HUDEP-2 (cell line): ENCODE measurements at regions not wholly inside any gene's neighbourhood (a gene's known extent, or its start where the extent isn't known, plus 50 kb on each side); places are given as distances from the start of the nearest gene placed in this dataset.

Source experiments
- DNase-seq, 76 experiments: peaks; one replicate each; lab custom pipeline; 2025; ENCODE audit not compliant: unreplicated experiment in 76 of 76; lab: John Stamatoyannopoulos, UW

DNA sequence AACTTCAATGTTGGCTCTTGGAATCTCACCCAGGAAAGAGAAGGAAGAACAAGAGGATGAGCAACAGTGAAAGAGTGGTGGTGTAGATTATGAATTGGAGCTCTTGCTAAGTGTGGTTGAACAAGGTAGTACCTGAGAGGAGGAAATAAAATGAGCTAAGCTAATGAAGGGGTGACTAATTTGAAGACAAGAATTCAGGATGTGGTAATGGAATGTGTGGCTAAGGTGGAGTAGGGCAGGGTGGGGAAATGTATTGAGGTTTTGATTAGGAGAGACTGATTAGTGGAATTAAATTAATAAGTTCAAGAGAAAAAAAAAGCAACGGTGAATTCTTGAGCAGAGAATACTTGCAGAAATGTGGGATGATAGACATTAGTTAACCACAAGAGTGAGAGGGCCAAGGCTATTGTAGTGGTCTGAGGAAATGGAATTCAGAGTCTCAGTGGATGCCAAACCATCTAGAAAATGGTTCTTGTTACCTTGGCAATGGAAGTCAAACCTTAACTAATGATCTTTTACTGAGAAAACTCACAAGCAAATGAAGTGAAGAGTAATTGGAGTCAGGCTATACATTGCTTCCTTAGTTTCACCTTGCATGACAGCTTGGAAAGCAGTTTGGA, 648.3 kb upstream of the ZNF608 start:
- no peak for DNase-seq

DNA sequence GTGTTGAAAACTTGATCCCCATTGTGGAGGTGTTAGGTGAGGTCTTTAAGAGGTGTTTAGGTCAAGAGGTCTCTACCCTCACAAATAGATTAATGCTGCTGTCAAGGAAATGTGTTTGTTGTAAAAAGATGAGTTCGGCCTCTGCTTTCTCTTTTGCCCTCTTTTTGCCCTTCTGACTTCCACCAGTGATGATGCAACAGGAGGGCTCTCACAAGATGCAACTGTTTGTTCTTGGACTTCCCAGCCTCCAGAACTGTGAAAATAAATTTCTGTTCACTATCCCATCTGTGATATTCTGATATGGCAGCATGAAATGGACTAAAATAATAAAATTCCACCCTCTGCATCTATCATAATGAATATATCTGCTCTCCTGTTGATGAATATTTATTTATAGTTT, 650.0 kb upstream of the ZNF608 start:
- no peak for DNase-seq

DNA sequence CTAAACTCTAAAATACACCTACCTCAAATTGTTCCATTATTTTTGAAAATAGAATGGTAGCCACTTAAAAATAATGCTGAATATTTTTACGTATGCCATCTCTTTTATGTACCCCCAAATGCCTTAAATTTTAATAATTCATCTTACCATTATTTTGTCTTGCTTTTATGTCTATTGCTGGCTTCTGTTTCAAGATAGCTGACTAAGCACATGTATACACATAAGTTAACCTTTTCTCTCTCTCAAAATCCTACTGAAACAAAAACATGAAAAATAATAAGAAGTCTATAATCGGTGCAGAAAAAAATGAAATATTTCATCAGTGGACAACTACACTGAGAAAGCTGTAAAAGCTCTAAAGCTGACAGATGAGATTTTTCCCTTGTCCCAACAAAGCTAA, 652.0 kb upstream of the ZNF608 start:
- no peak for DNase-seq

DNA sequence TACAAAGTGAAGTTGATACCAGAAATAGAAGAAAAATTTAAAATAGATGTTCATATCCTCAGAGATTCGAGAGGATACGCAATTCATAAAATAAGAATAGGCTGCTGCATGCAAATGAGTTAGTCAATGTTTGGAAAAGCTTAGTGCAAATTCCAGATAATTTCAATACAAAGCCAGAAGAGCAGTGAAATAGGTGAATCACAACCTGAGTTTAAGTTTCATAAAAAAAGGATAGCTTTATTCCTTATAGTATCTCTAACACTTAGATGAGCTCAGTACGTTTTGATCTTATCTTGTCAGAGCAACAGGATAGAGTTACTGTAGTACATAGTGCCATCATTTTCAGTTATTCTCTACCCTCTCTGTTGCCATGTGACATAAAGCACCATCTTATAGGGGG, 653.4 kb upstream of the ZNF608 start:
- DNase-seq = no peak

DNA sequence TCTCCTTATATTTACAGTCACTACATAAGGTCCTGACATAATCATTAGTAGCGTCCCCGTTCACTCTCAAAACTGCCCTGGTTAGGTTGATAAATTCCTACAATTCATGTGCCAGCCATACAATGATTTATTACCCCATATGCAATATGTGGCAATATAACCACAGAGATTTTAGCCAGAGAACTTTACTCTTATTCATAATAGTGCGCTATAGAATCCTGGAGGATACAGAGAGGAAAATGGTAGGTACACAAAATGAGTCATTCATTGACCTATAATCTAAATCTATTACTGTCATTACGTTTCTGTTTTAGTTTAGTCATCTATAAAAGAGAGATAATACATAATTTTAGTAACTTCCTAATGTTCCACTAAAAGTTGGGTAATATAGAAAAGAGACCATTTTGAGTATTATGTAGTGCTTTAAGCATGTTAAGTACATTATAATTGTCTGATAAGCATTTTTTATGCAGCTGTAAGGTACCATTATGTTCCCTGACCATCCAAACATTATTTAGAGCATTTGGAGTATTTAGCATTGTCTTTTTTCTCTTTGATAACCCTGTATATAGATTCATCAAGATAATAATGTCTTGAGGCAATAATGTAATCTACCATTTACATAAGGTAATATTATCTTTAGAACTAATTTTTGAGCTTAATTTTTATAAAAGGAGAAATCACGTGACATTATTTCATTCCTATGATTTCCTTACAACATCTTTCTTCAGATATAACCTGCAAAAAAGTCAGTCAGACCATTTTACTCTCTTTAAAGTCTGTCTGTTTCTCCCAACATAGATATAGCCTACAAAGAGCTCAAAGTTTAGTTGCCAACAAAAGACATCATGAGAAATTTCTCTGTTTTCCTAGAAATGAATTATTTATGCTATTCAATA, 655.5 kb upstream of the ZNF608 start:
- no peak for DNase-seq

DNA sequence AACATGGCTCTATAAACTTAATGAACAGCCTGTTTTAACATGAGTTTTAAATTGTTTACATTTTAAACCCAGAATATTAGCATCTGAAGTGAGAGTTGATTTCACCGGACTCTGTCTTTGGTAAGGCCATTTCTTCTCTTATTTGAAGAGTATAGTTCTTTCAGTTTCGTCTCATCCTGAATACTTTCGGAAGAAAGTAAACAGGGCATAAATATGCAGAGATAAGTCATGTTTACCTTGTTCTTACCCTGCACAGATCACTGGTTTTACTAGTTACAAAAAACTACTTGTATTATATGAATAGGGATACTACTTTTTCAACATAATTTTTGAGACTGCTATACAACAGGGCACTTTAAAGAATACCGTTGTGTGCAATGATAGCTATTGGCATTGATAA, 656.3 kb upstream of the ZNF608 start:
- DNase-seq = no peak

DNA sequence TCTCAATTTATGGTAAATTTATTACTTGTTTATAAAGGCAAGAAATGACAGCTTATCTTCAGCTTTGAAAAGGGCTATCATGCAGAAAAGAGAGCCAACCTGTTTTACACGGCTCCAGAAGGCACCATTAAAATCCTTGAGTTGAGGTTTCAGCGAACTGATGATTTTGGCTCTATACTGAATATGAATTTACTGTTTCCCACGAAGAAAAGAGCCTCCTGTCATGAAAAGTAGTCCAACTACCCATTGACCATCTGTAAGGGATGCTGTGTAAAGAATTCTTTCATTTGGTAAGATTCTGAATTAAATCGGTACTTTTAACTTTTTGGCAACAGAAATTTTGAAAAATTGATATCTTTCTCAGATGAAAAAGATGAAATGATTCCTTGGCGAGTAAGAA, 657.6 kb upstream of the ZNF608 start:
- no peak for DNase-seq

DNA sequence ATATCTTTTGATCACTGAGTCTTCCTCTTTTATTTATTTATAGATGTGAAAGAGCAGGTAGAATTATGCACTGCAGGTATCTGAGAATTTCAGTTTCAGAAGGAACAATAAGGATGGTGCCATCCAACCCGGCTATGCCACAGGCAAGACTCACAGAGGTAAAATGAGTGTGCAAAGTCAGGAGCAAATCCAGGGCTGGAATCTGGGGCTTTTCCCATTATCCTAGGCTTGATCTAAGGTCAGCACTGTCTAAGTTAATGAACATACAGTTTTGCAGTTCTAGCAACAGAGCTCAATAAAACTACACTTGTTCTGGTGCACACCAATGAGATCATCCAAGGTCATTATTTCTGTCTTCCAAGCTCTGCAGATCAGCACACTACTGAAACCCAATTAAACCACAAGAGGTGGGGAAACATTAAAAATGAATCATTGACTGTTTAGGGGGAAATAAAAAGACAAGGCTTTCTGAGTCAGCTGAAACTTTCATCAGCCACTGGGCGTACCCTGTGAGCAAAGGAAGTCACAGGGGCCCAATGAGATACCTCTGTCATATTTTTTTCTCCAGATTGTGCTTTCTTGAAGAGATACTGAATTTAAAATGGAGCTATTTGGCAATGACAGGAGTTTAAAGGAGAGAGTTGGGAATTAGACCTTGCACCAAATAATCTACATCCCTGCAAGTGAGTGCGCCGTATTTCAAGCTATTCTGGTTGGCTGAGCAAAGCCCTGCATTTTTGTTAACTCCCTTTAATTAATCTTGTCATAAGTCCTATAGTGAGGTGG, 662.2 kb upstream of the ZNF608 start:
- DNase-seq = no peak

DNA sequence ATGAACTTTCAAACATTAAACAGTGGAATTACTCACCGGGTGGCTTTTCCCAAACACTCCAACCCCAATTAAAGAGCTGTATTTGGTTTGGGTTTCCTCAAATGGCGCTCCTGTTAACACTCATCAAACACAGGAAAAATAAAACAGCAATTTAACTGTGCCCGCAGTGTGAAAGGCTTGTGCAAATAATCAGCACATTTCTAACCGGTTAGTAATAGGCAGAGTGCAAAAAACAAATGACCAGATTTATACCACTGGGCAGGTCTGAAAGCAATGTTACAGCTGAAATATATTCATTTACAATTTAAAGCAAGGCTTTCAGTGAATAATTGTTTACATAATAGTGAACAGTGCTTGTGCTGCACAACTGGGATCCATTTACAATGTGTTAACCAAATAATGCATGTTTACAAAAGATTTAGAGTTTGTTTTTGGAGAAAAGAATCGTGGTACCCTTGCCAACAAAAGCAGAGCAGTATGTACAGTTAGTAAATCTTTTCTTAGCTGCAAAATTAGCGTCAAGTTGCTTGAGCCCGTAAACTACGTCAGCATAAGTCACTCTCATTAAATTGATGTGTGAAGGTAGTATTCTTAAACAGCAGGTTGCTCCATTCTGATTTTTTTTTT, 662.9 kb upstream of the ZNF608 start:
- DNase-seq = no peak

DNA sequence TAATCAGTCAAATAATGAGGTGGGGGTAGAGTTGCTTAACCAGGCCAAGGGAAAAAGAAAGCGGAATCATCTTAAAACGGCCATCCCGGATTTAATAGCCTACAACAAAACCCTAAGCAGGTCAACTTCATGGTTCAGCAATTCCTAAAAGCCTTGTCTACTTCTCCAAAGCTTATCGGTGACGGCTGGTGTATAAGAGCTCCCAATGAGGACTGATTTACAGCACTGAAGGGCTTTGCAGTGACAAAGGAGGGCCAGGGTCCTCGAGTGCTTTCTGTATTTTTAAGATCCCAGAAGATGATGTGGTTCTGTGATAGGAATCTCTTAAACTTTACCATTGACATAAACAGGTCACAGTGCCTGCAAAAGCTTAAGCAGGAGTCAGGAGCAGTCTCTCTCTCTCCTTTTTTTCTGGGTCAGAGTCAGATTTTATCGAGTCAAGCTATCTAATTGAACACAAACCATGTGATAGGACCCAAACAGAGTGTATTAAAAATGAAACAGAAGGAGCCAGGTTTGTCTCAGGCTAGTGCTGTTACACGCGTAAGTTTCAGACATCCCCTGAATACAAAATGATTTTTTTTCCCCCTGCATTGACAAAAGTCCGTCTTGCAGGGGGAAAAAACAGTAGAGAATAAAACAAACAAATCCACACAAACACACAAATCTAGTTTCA, 663.6 kb upstream of the ZNF608 start:
- DNase-seq = no peak

DNA sequence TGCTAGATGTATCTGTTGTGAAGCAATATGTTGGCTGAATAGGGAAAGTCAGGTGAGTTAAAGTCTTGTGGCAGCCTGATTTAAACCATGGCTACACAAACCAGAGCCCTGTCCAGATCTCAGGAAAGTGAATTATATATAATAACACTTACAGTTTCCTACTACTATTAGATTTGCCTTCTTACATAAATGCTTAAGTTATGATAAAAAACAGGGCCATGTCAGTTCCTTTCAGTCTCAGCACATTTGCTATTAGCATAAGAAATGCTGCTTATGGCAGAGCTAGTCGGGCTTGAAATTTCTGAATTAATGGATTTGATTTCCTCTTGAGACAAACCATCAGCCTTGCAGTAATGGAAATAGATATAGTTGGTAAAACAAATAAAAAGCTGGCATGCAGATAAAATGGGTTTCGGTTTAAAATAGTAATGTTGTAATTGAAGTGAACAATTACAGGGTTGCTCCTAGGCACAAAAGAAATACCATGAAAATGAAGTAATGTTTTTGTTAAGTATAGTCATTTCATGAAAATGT, 664.2 kb upstream of the ZNF608 start:
- DNase-seq = no peak

DNA sequence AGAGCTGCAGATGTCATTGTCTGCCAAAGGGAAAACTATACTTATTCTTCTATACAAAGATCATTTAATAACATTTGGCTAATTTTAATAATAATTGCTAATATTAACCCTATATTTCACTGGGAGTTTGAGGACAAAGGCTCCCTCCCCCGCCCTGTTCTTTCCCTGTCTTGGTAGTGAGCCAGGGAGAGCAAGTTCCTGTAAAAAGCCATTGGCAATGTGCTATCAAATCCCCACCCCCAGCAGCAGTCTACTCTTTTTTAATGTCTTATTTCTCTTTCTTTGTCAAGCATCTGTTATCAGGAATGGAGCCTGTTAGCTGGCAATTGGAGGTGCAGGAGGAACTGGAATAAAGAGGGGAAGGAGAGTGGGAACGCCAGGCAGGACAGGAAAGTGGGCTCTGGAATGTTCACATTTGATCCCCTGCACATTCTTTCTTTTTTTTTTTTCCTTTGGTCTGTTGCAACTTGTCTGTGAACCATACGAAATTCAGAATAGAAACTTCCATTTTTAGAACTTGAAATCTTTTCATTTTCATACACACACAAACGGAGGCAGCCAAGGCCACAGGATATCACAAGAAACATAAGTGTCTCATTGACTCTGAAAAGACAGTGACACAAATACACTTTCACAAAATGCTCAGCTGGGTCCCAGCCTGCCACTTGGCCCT, 664.8 kb upstream of the ZNF608 start:
- DNase-seq = no peak

DNA sequence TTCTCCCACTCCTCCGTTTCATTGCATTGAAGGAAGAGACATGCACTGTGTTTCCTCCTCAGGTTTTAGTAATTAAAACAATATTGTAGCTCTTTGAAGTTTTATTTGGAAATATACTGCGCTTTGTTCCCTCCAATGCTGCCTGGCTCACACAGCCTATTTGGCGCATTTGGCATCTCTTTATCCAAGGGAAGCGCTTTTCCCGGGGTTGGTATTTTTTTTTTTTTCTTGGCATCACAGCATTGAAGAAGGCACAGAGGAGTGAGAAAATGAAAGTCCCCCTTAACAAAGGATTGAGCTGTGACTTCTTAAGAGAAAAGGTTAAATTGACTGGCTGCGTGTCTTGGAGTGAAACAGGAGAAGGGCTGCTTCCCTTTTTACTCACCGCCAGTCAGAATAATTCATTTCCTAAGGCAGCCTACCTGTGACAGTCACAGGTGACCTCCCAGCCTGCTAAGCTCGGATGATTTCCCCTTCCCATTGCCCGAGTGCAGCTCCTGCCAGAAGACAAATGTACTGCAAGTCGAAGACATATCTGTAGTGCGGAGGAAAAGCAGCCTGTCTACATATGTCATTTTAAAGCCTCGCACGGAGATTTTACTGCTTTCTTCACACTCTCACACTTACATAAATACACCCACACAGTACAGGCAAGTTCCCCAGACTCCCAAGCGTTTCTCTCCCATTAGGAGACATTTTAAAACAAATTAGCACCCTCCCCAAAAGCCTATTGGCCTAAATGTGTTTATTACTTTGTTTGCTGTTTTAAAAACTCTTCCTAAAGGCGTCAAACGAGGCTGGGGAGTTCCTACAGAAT, 665.5 kb upstream of the ZNF608 start:
- DNase-seq = no peak

DNA sequence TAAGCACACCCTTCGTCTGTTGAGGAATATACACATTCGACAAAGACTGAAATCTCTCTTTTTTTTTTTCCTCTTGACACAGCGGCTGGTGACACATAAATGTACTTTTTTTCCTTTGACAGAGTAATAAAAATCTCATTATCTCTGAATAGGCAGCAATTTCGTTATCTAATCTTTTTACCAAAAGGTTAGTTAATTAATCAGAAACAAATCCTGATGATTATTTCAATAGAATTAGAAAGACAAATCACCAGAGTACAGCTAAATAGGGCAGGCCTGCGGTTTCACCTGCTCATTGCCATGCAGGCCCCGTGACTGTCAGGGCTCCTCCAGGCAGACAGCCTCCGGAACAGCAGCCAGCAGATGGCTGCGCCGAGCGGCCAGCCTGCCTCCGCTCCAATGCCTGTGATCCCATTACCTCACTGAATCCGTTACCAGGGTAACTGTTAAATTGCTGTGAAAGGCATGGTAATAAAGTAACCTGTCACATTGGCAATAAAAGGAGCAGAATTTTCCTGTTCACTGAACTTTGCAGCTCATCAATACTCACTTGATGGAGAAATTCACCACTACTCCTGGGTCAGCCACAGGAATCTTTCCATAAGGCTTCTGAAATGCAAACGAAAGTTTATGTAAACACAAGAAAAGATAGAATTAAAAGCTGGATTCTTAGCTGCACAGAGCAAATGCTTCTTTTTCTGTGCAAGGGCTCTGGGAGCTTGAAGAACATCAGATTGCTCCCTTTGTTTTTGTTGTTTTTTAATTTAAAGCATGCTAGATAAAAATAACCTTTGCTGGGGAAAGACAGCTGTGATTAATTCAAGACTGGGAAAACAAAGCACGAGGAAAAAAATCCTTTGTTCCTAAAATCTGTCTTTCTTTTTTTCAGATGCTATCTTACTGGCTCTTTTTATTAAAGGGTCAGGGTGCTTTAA, 666.4 kb upstream of the ZNF608 start:
- no peak for DNase-seq

DNA sequence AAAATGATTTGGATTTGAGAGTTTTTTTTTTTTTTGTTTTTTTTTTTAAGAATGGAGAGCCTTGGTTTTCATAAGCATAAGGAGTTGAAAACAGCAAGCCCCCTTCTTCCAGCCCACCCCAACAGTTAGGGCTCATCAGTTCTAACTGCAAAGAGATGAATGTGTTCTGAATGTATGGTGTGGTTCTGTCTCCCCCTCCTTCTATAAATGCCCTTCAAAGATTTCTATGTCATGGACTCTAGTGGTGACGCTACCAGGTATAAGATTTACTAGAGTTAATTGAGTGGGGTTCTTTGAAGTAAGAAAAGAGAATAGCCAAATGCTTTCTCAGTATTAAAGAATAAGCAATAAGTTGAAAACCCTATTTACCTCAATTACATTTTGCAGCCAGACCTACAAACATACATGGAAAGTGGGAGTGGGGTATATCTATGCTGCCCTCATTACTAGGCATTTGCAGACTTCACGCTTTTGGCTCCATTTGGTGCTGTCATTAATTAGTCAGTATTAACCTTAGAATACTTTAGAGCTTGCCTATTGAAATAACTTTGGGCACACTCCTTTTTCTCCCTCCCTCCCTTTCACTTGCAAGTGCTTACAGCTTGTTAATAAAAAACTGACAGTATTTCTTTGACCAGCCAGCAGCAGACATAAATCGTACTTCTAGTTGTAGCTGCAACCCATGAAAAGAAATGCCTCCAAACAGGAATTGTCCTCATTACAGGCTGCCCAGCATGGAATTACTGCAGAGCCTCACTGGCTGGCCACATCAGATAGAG, 667.2 kb upstream of the ZNF608 start:
- DNase-seq = no peak

DNA sequence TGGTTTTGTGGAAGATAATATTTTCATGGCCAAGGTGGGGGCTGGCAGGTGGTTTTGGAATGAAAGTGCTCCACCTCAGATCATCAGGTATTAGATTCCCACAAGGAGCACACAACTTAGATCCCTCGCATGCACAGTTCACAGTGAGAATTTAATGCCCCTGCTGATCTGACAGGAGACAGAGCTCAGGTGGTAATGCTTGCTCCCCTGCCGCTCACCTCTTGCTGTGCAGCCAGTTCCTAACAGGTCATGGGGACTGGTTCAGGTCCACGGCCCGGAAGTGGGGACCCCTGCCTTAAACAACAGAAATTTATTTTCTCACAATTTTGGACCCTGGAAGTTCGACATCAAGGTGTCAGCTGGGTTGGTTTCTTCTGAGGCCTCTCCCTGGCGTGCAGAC, 668.7 kb upstream of the ZNF608 start:
- no peak for DNase-seq

DNA sequence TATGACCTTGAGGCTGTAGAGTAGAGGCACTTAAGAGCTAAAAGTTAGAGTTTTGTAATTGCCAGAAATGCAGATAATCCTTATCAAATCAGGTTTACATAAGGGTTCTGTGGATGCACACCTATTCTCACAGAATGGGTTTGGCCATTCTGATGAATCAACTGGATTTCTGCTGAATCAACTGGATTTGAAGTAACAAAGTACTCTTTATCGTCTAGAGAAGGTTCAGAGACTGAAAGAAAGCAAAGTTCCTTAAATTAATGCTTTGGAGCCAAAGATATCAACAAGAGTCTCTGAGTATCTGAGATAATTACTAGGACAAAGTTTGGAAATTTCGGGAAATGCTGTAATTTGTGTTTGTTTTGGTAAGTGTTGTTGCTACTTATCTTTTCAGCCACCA, 669.6 kb upstream of the ZNF608 start:
- no peak for DNase-seq
